ENCODE measurements at regions not wholly inside any gene's neighbourhood (a gene's known extent, or its start where the extent isn't known, plus 50 kb on each side); places are given as distances from the start of the nearest gene placed in this dataset.

- no peak overlapping the region for H3K27ac ChIP-seq (ENCODE audit: low read length)
- no peaks in the 10 kb centered on the region for H3K4me1 ChIP-seq (ENCODE audit: control insufficient read depth in 1 of 2, extremely low read depth in 1 of 2, insufficient read depth in 2 of 2, low read length in 2 of 2)
- no peak overlapping the region for H3K4me3 ChIP-seq (ENCODE audit: control insufficient read depth in 1 of 2, extremely low read depth in 1 of 2, low read length in 1 of 2)
- no peaks in the 10 kb centered on the region for H3K27me3 ChIP-seq (replicated peaks in 1 of 2; ENCODE audit: control insufficient read depth in 2 of 2, extremely low read depth in 1 of 2, insufficient read depth in 2 of 2, low read length in 1 of 2)
- Mint-ChIP-seq H3K4me3 (no peak overlapping the region), H3K36me3 (no peaks in the 10 kb centered on the region), H3K27ac (no peak overlapping the region), H3K27me3 (no peaks in the 10 kb centered on the region), H3K4me1 (no peaks in the 10 kb centered on the region), H3K9me3 (peaks cover 4 to 22% (median 21%) of the 10 kb centered on the region in 3 donors)
- DNase-seq = no peak
- ChIA-PET CTCF (no interaction called here), POLR2A (no interaction called here)
- no CpG with 5 or more reads among the region's 2 CpGs for WGBS (ENCODE audit: insufficient coverage)
- no peaks in the 10 kb centered on the region for H3K9me3 ChIP-seq
- ATAC-seq (replicated peaks in 1 of 4) = no peak
- H3K36me3 ChIP-seq (ENCODE audit: control insufficient read depth in 2 of 2, extremely low read depth in 1 of 2, insufficient read depth in 1 of 2, low read length in 1 of 2) = no peaks in the 10 kb centered on the region
These were observed 720.8 kb upstream of the FLRT2 start for GRCh38 chr14:84809158-84809557.

- Mint-ChIP-seq H3K4me3 (no peak overlapping the region), H3K27ac (no peak overlapping the region), H3K27me3 (no peaks in the 10 kb centered on the region), H3K9me3 (peaks cover 6 to 31% (median 22%) of the 10 kb centered on the region in 3 donors), H3K36me3 (no peaks in the 10 kb centered on the region), H3K4me1 (no peaks in the 10 kb centered on the region)
- 60% methylated on average over 1 of the region's 1 CpG for WGBS (ENCODE audit: insufficient coverage)
- H3K9me3 ChIP-seq = no peaks in the 10 kb centered on the region
- DNase-seq (no peak), ATAC-seq (replicated peaks in 1 of 4) (no peak)
- no peaks in the 10 kb centered on the region for H3K27me3 ChIP-seq (replicated peaks in 1 of 2; ENCODE audit: control insufficient read depth in 2 of 2, extremely low read depth in 1 of 2, insufficient read depth in 2 of 2, low read length in 1 of 2)
- H3K4me3 ChIP-seq (ENCODE audit: control insufficient read depth in 1 of 2, extremely low read depth in 1 of 2, low read length in 1 of 2) = no peak overlapping the region
- ChIA-PET CTCF (no interaction called here), POLR2A (no interaction called here)
- no peak overlapping the region for H3K27ac ChIP-seq (ENCODE audit: low read length)
- no peaks in the 10 kb centered on the region for H3K36me3 ChIP-seq (ENCODE audit: control insufficient read depth in 2 of 2, extremely low read depth in 1 of 2, insufficient read depth in 1 of 2, low read length in 1 of 2)
- H3K4me1 ChIP-seq (ENCODE audit: control insufficient read depth in 1 of 2, extremely low read depth in 1 of 2, insufficient read depth in 2 of 2, low read length in 2 of 2) = no peaks in the 10 kb centered on the region
These were observed 715.6 kb upstream of the FLRT2 start for GRCh38 chr14:84814391-84814790.

GRCh38 chr14:84819528-84819927 lies 710.4 kb upstream of the FLRT2 start:
- ATAC-seq (replicated peaks in 1 of 4) (no peak), DNase-seq (no peak)
- H3K4me3 ChIP-seq (ENCODE audit: control insufficient read depth in 1 of 2, extremely low read depth in 1 of 2, low read length in 1 of 2) = no peak overlapping the region
- peaks cover 6 to 44% (median 26%) of the 10 kb centered on the region in 3 donors for H3K9me3 Mint-ChIP-seq
- CTCF ChIA-PET = no interaction called here
- no peaks in the 10 kb centered on the region for H3K36me3 Mint-ChIP-seq
- H3K4me3 Mint-ChIP-seq = no peak overlapping the region
- H3K9me3 ChIP-seq = no peaks in the 10 kb centered on the region
- H3K4me1 ChIP-seq (ENCODE audit: control insufficient read depth in 1 of 2, extremely low read depth in 1 of 2, insufficient read depth in 2 of 2, low read length in 2 of 2) = no peaks in the 10 kb centered on the region
- H3K27ac Mint-ChIP-seq = no peak overlapping the region
- H3K27ac ChIP-seq (ENCODE audit: low read length) = no peak overlapping the region
- H3K27me3 ChIP-seq (replicated peaks in 1 of 2; ENCODE audit: control insufficient read depth in 2 of 2, extremely low read depth in 1 of 2, insufficient read depth in 2 of 2, low read length in 1 of 2) = no peaks in the 10 kb centered on the region
- WGBS (ENCODE audit: insufficient coverage) = no CpG with 5 or more reads among the region's 2 CpGs
- no peaks in the 10 kb centered on the region for H3K36me3 ChIP-seq (ENCODE audit: control insufficient read depth in 2 of 2, extremely low read depth in 1 of 2, insufficient read depth in 1 of 2, low read length in 1 of 2)
- POLR2A ChIA-PET = no interaction called here
- H3K4me1 Mint-ChIP-seq = no peaks in the 10 kb centered on the region
- H3K27me3 Mint-ChIP-seq = no peaks in the 10 kb centered on the region

- WGBS (ENCODE audit: insufficient coverage) = 86% methylated on average over 1 of the region's 8 CpGs
- H3K27ac Mint-ChIP-seq = no peak overlapping the region
- no peaks in the 10 kb centered on the region for H3K4me1 ChIP-seq (ENCODE audit: control insufficient read depth in 1 of 2, extremely low read depth in 1 of 2, insufficient read depth in 2 of 2, low read length in 2 of 2)
These were observed 704.3 kb upstream of the FLRT2 start for GRCh38 chr14:84825481-84826251.

GRCh38 chr14:84826294-84826693 lies 703.6 kb upstream of the FLRT2 start:
- no peak overlapping the region for H3K27ac ChIP-seq (ENCODE audit: low read length)
- ChIA-PET CTCF (no interaction called here), POLR2A (no interaction called here)
- ATAC-seq (replicated peaks in 1 of 4) (no peak), DNase-seq (no peak)
- Mint-ChIP-seq H3K27ac (no peak overlapping the region), H3K27me3 (no peaks in the 10 kb centered on the region), H3K36me3 (no peaks in the 10 kb centered on the region), H3K9me3 (peaks cover 0 to 43% (median 24%) of the 10 kb centered on the region in 3 donors), H3K4me1 (no peaks in the 10 kb centered on the region), H3K4me3 (no peak overlapping the region)
- H3K27me3 ChIP-seq (replicated peaks in 1 of 2; ENCODE audit: control insufficient read depth in 2 of 2, extremely low read depth in 1 of 2, insufficient read depth in 2 of 2, low read length in 1 of 2) = no peaks in the 10 kb centered on the region
- no peaks in the 10 kb centered on the region for H3K9me3 ChIP-seq
- 33% methylated on average over 1 of the region's 2 CpGs for WGBS (ENCODE audit: insufficient coverage)
- no peaks in the 10 kb centered on the region for H3K4me1 ChIP-seq (ENCODE audit: control insufficient read depth in 1 of 2, extremely low read depth in 1 of 2, insufficient read depth in 2 of 2, low read length in 2 of 2)
- H3K36me3 ChIP-seq (ENCODE audit: control insufficient read depth in 2 of 2, extremely low read depth in 1 of 2, insufficient read depth in 1 of 2, low read length in 1 of 2) = no peaks in the 10 kb centered on the region
- no peak overlapping the region for H3K4me3 ChIP-seq (ENCODE audit: control insufficient read depth in 1 of 2, extremely low read depth in 1 of 2, low read length in 1 of 2)

More at GRCh38 chr14:84825481-84826251, 704.3 kb upstream of the FLRT2 start:
- DNase-seq (no peak), ATAC-seq (replicated peaks in 1 of 4) (no peak)
- Mint-ChIP-seq H3K36me3 (no peaks in the 10 kb centered on the region), H3K9me3 (peaks cover 0 to 47% (median 25%) of the 10 kb centered on the region in 3 donors), H3K27me3 (no peaks in the 10 kb centered on the region), H3K4me1 (no peaks in the 10 kb centered on the region), H3K4me3 (no peak overlapping the region)
- no peak overlapping the region for H3K4me3 ChIP-seq (ENCODE audit: control insufficient read depth in 1 of 2, extremely low read depth in 1 of 2, low read length in 1 of 2)
- H3K36me3 ChIP-seq (ENCODE audit: control insufficient read depth in 2 of 2, extremely low read depth in 1 of 2, insufficient read depth in 1 of 2, low read length in 1 of 2) = no peaks in the 10 kb centered on the region
- POLR2A ChIA-PET = no interaction called here
- no peaks in the 10 kb centered on the region for H3K9me3 ChIP-seq
- CTCF ChIA-PET = no interaction called here
- H3K27me3 ChIP-seq (replicated peaks in 1 of 2; ENCODE audit: control insufficient read depth in 2 of 2, extremely low read depth in 1 of 2, insufficient read depth in 2 of 2, low read length in 1 of 2) = no peaks in the 10 kb centered on the region
- no peak overlapping the region for H3K27ac ChIP-seq (ENCODE audit: low read length)

- no peaks in the 10 kb centered on the region for H3K36me3 Mint-ChIP-seq
- H3K27ac Mint-ChIP-seq = no peak overlapping the region
- Histone ChIP-seq H3K4me3 (ENCODE audit: control insufficient read depth in 1 of 2, extremely low read depth in 1 of 2, low read length in 1 of 2) (no peak overlapping the region), H3K27me3 (replicated peaks in 1 of 2; ENCODE audit: control insufficient read depth in 2 of 2, extremely low read depth in 1 of 2, insufficient read depth in 2 of 2, low read length in 1 of 2) (no peaks in the 10 kb centered on the region), H3K27ac (ENCODE audit: low read length) (no peak overlapping the region), H3K4me1 (ENCODE audit: control insufficient read depth in 1 of 2, extremely low read depth in 1 of 2, insufficient read depth in 2 of 2, low read length in 2 of 2) (no peaks in the 10 kb centered on the region), H3K9me3 (no peaks in the 10 kb centered on the region), H3K36me3 (ENCODE audit: control insufficient read depth in 2 of 2, extremely low read depth in 1 of 2, insufficient read depth in 1 of 2, low read length in 1 of 2) (no peaks in the 10 kb centered on the region)
- no peak for ATAC-seq (replicated peaks in 1 of 4)
- POLR2A ChIA-PET = no interaction called here
- CTCF ChIA-PET = no interaction called here
- H3K4me1 Mint-ChIP-seq = no peaks in the 10 kb centered on the region
- no peak overlapping the region for H3K4me3 Mint-ChIP-seq
- no peak for DNase-seq
- peaks cover 19 to 28% (median 23%) of the 10 kb centered on the region in 3 donors for H3K9me3 Mint-ChIP-seq
- H3K27me3 Mint-ChIP-seq = no peaks in the 10 kb centered on the region
These were observed 679.3 kb upstream of the FLRT2 start for GRCh38 chr14:84850595-84850994.
